K562 (cell line): ENCODE measurements at regions not wholly inside any gene's neighbourhood (a gene's known extent, or its start where the extent isn't known, plus 50 kb on each side); places are given as distances from the start of the nearest gene placed in this dataset.

Experiments
- CHCHD3 ChIP-seq: fragments of 250-450 bp; sonication (Bioruptor Pico); IDR thresholded peaks from 2 replicates; pipeline ENCODE4 v2.1.2; 2022; ENCODE audit warnings: mild to moderate bottlenecking
- RB1 ChIP-seq: fragments of 450-650 bp; IDR thresholded peaks from 2 replicates; pipeline ENCODE4 v1.6.1; 2017; ENCODE audit warnings: low read depth, mild to moderate bottlenecking
- TCF7L2 ChIP-seq: fragments of 150-350 bp; IDR thresholded peaks from 2 replicates; pipeline ENCODE4 v1.6.1; 2016; ENCODE audit warnings: low read depth, mild to moderate bottlenecking, low read length, moderate library complexity
- ZNF140 ChIP-seq: fragments of 250-450 bp; sonication (Bioruptor Pico); IDR thresholded peaks from 2 replicates; pipeline ENCODE4 v1.8.0; 2021; ENCODE audit warnings: moderate library complexity, mild to moderate bottlenecking, inconsistent platforms
- ZNF175 ChIP-seq: fragments of 200-800 bp; sonication (Bioruptor generic); IDR thresholded peaks from 2 replicates; pipeline ENCODE4 v1.6.1; 2016; ENCODE audit warnings: low read depth, mild to moderate bottlenecking, missing genetic modification characterization, missing compliant biosample characterization
- ZNF584 ChIP-seq: fragments of 200-800 bp; sonication (Bioruptor generic); IDR thresholded peaks from 2 replicates; pipeline ENCODE4 v1.6.1; 2016; ENCODE audit warnings: low read depth, mild to moderate bottlenecking, missing genetic modification characterization, missing compliant biosample characterization
- TF ChIP-seq, protein P1 (sequence below): sonication (generic); formaldehyde crosslinking; IDR thresholded peaks from 2 replicates; pipeline ENCODE4 v1.8.1; 2023; ENCODE audit warnings: missing genetic modification reagents, mild to moderate bottlenecking, borderline replicate concordance
- TF ChIP-seq, protein P2 (sequence below): fragments of 450-650 bp; formaldehyde crosslinking; IDR thresholded peaks from 2 replicates; pipeline ENCODE4 v1.4.0; 2020; ENCODE audit warnings: mild to moderate bottlenecking, moderate library complexity

- TF ChIP-seq, protein P1, sequence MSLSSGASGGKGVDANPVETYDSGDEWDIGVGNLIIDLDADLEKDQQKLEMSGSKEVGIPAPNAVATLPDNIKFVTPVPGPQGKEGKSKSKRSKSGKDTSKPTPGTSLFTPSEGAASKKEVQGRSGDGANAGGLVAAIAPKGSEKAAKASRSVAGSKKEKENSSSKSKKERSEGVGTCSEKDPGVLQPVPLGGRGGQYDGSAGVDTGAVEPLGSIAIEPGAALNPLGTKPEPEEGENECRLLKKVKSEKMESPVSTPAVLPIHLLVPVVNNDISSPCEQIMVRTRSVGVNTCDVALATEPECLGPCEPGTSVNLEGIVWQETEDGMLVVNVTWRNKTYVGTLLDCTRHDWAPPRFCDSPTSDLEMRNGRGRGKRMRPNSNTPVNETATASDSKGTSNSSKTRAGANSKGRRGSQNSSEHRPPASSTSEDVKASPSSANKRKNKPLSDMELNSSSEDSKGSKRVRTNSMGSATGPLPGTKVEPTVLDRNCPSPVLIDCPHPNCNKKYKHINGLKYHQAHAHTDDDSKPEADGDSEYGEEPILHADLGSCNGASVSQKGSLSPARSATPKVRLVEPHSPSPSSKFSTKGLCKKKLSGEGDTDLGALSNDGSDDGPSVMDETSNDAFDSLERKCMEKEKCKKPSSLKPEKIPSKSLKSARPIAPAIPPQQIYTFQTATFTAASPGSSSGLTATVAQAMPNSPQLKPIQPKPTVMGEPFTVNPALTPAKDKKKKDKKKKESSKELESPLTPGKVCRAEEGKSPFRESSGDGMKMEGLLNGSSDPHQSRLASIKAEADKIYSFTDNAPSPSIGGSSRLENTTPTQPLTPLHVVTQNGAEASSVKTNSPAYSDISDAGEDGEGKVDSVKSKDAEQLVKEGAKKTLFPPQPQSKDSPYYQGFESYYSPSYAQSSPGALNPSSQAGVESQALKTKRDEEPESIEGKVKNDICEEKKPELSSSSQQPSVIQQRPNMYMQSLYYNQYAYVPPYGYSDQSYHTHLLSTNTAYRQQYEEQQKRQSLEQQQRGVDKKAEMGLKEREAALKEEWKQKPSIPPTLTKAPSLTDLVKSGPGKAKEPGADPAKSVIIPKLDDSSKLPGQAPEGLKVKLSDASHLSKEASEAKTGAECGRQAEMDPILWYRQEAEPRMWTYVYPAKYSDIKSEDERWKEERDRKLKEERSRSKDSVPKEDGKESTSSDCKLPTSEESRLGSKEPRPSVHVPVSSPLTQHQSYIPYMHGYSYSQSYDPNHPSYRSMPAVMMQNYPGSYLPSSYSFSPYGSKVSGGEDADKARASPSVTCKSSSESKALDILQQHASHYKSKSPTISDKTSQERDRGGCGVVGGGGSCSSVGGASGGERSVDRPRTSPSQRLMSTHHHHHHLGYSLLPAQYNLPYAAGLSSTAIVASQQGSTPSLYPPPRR (CRISPR knock-in tag), result no peak
- TF ChIP-seq TCF7L2 (no peak), ZNF175 (no peak), RB1 (no peak), CHCHD3 (CRISPR knock-in tag) (no peak), ZNF140 (CRISPR knock-in tag) (no peak), ZNF584 (CRISPR knock-in tag) (no peak)
- TF ChIP-seq, protein P2, sequence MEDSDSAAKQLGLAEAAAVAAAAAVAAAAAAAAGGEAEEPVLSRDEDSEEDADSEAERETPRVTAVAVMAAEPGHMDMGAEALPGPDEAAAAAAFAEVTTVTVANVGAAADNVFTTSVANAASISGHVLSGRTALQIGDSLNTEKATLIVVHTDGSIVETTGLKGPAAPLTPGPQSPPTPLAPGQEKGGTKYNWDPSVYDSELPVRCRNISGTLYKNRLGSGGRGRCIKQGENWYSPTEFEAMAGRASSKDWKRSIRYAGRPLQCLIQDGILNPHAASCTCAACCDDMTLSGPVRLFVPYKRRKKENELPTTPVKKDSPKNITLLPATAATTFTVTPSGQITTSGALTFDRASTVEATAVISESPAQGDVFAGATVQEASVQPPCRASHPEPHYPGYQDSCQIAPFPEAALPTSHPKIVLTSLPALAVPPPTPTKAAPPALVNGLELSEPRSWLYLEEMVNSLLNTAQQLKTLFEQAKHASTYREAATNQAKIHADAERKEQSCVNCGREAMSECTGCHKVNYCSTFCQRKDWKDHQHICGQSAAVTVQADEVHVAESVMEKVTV (CRISPR knock-in tag), result no peak
Observed at GRCh38 chr3:185995352-185995751, 57.5 kb upstream of the TRA2B start (continued).
